Liver (tissue), 8 donors: ENCODE measurements at regions not wholly inside any gene's neighbourhood (a gene's known extent, or its start where the extent isn't known, plus 50 kb on each side); places are given as distances from the start of the nearest gene placed in this dataset.

Source experiments
- DNase-seq: peaks from one replicate; pipeline ENCODE4 v3.0.0-alpha.2; 2017; ENCODE audit warnings: low spot score
- H3K27ac ChIP-seq, 2 donors: one replicate each; pipeline ENCODE4 v1.7.0; 2013; ENCODE audit warnings: inconsistent platforms in 2 of 2, low read length in 2 of 2, control low read depth in 1 of 2, low read depth in 1 of 2, mild to moderate bottlenecking in 1 of 2
- H3K27me3 ChIP-seq, 4 donors: one replicate each; pipeline versions ENCODE4 v1.6.1 to v1.7.0; 2013; ENCODE audit warnings: low read length in 3 of 4, inconsistent platforms in 1 of 4, mild to moderate bottlenecking in 1 of 4, moderate library complexity in 1 of 4; ENCODE audit not compliant: control insufficient read depth in 4 of 4, insufficient read depth in 4 of 4
- H3K36me3 ChIP-seq, 4 donors: one replicate each; pipeline versions ENCODE4 v1.6.1 to v1.7.0; 2013; ENCODE audit warnings: low read length in 3 of 4, mild to moderate bottlenecking in 3 of 4, low read depth in 1 of 4, moderate library complexity in 1 of 4; ENCODE audit not compliant: control insufficient read depth in 4 of 4, insufficient read depth in 3 of 4
- H3K4me1 ChIP-seq, 4 donors: one replicate each; pipeline versions ENCODE4 v1.6.1 to v1.7.0; 2013; ENCODE audit warnings: low read length in 3 of 4, mild to moderate bottlenecking in 3 of 4, moderate library complexity in 1 of 4; ENCODE audit not compliant: control insufficient read depth in 4 of 4, insufficient read depth in 4 of 4
- H3K4me3 ChIP-seq, 3 donors: one replicate each; pipeline versions ENCODE4 v1.6.1 to v1.7.0; 2013; ENCODE audit warnings: low read length in 3 of 3, control low read depth in 1 of 3, low read depth in 1 of 3, mild to moderate bottlenecking in 1 of 3
- H3K9ac ChIP-seq, 2 donors: one replicate each; pipeline ENCODE4 v1.7.0; 2013; ENCODE audit warnings: low read length in 2 of 2, mild to moderate bottlenecking in 2 of 2, moderate library complexity in 2 of 2, control low read depth in 1 of 2, low read depth in 1 of 2
- H3K9me3 ChIP-seq, 4 donors: one replicate each; pipeline versions ENCODE4 v1.6.1 to v1.7.0; 2013; ENCODE audit warnings: low read length in 3 of 4; ENCODE audit not compliant: control insufficient read depth in 4 of 4
- ATF3 ChIP-seq: IDR thresholded peaks from 2 replicates; pipeline ENCODE4 v1.6.1; 2016; ENCODE audit warnings: antibody characterized with exemption
- CTCF ChIP-seq: fragments of 150-350 bp; IDR thresholded peaks from 2 replicates; pipeline ENCODE4 v1.5.1; 2017; ENCODE audit warnings: improper control_type of control experiment, low read depth, low read length; ENCODE audit not compliant: missing input control
- EGR1 ChIP-seq, 2 donors: IDR thresholded peaks; 2 replicates each; pipeline ENCODE4 v1.6.1; 2016 to 2018; ENCODE audit warnings: antibody characterized with exemption in 2 of 2, low read depth in 2 of 2
- FOXA1 ChIP-seq: IDR thresholded peaks from 2 replicates; pipeline ENCODE4 v1.6.1; 2016; ENCODE audit warnings: antibody characterized with exemption
- FOXA2 ChIP-seq: IDR thresholded peaks from 2 replicates; pipeline ENCODE4 v1.6.1; 2016; ENCODE audit warnings: antibody characterized with exemption
- GABPA ChIP-seq, 2 donors: IDR thresholded peaks in 1 of 2; conservative IDR thresholded peaks in 1 of 2; 2 replicates each; pipeline ENCODE4 v1.6.1; 2016; ENCODE audit warnings: antibody characterized with exemption in 2 of 2, mild to moderate bottlenecking in 1 of 2, moderate library complexity in 1 of 2
- HNF4A ChIP-seq, 2 donors: conservative IDR thresholded peaks; 2 replicates each; pipeline ENCODE4 v1.6.1; 2016; ENCODE audit warnings: antibody characterized with exemption in 2 of 2, mild to moderate bottlenecking in 2 of 2
- HNF4G ChIP-seq: IDR thresholded peaks from 2 replicates; pipeline ENCODE4 v1.6.1; 2016; ENCODE audit warnings: antibody characterized with exemption
- JUND ChIP-seq, 2 donors: IDR thresholded peaks; 2 replicates each; pipeline ENCODE4 v1.6.1; 2016; ENCODE audit warnings: antibody characterized with exemption in 2 of 2
- MAX ChIP-seq: IDR thresholded peaks from 2 replicates; pipeline ENCODE4 v1.6.1; 2016; ENCODE audit warnings: antibody characterized with exemption
- NR2F2 ChIP-seq: IDR thresholded peaks from 2 replicates; pipeline ENCODE4 v1.6.1; 2016; ENCODE audit warnings: antibody characterized with exemption
- RAD21 ChIP-seq, 2 donors: IDR thresholded peaks; 2 replicates each; pipeline ENCODE4 v1.6.1; 2016; ENCODE audit warnings: antibody characterized with exemption in 2 of 2, mild to moderate bottlenecking in 2 of 2
- REST ChIP-seq: IDR thresholded peaks from 2 replicates; pipeline ENCODE4 v1.6.1; 2016; ENCODE audit warnings: antibody characterized with exemption, mild to moderate bottlenecking
- RXRA ChIP-seq, 2 donors: IDR thresholded peaks; 2 replicates each; pipeline ENCODE4 v1.6.1; 2017 to 2018; ENCODE audit warnings: antibody characterized with exemption in 2 of 2, mild to moderate bottlenecking in 1 of 2
- SP1 ChIP-seq: IDR thresholded peaks from 2 replicates; pipeline ENCODE4 v1.6.1; 2018; ENCODE audit warnings: antibody characterized with exemption, mild to moderate bottlenecking
- TAF1 ChIP-seq: conservative IDR thresholded peaks from 2 replicates; pipeline ENCODE4 v1.6.1; 2016; ENCODE audit warnings: antibody characterized with exemption, mild to moderate bottlenecking
- YY1 ChIP-seq: IDR thresholded peaks from 2 replicates; pipeline ENCODE4 v1.6.1; 2016; ENCODE audit warnings: antibody characterized with exemption, mild to moderate bottlenecking
- ZBTB33 ChIP-seq: IDR thresholded peaks from 2 replicates; pipeline ENCODE4 v1.6.1; 2016; ENCODE audit warnings: antibody characterized with exemption
- WGBS: extraction: QIAGEN DNeasy Blood & Tissue Kit; methylation state at CpG from one replicate; pipeline ENCODE4 v1.1.7; 2013; 5-methylcytosine and 5-hydroxymethylcytosine counted together
- donor health status: healthy.
- donor health status: healthy.
- donor health status: healthy.
- donor health status: healthy.
- donor health status: healthy.

GRCh38 chr1:55777545-55777944 lies 562.4 kb upstream of the USP24 start:
- H3K9me3 ChIP-seq, result peaks cover 0 to 3% (median 3%) of the 10 kb centered on the region in 4 donors
- no peak overlapping the region for H3K27ac ChIP-seq
- H3K36me3 ChIP-seq, result no peaks in the 10 kb centered on the region
- H3K9ac ChIP-seq, result no peak overlapping the region
- H3K4me1 ChIP-seq, result no peaks in the 10 kb centered on the region
- no peaks in the 10 kb centered on the region for H3K27me3 ChIP-seq
- H3K4me3 ChIP-seq, result no peak overlapping the region
- no peak for DNase-seq
- WGBS, result 88% methylated on average over 2 of the region's 2 CpGs
- no peak for TF ChIP-seq GABPA (IDR thresholded peaks at IDR 0.05 in 1 of 2, conservative IDR thresholded peaks at IDR 0.05 in 1 of 2)
- TF ChIP-seq HNF4A (conservative IDR thresholded peaks at IDR 0.05), result no peak
- no peak for TF ChIP-seq SP1
- TF ChIP-seq RXRA (IDR thresholded peaks at IDR 0.05), result no peak
- TF ChIP-seq TAF1, result no peak
- TF ChIP-seq YY1, result no peak
- TF ChIP-seq REST, result no peak
- TF ChIP-seq JUND (IDR thresholded peaks at IDR 0.05), result no peak
- no peak for TF ChIP-seq EGR1 (IDR thresholded peaks at IDR 0.05; ENCODE audit: low read depth in 2 of 2)
- no peak for TF ChIP-seq RAD21 (IDR thresholded peaks at IDR 0.05)
- no peak for TF ChIP-seq FOXA1
- no peak for TF ChIP-seq CTCF
- TF ChIP-seq NR2F2, result no peak
- TF ChIP-seq MAX, result no peak

- Histone ChIP-seq H3K27me3 (no peaks in the 10 kb centered on the region), H3K9me3 (peaks cover 0 to 6% (median 3%) of the 10 kb centered on the region in 4 donors), H3K4me1 (no peaks in the 10 kb centered on the region), H3K9ac (no peak overlapping the region), H3K36me3 (no peaks in the 10 kb centered on the region), H3K27ac (no peak overlapping the region), H3K4me3 (no peak overlapping the region)
- no peak for DNase-seq
- 88% methylated on average over 3 of the region's 3 CpGs for WGBS
- TF ChIP-seq ATF3 (no peak), MAX (no peak), GABPA (IDR thresholded peaks at IDR 0.05 in 1 of 2, conservative IDR thresholded peaks at IDR 0.05 in 1 of 2) (no peak), CTCF (no peak), ZBTB33 (no peak), NR2F2 (no peak), SP1 (no peak), YY1 (no peak), HNF4G (no peak), RXRA (IDR thresholded peaks at IDR 0.05) (no peak), RAD21 (IDR thresholded peaks at IDR 0.05) (no peak), EGR1 (IDR thresholded peaks at IDR 0.05; ENCODE audit: low read depth in 2 of 2) (no peak), FOXA2 (no peak), TAF1 (no peak), REST (no peak)
Measured at GRCh38 chr1:55775007-55775406, 559.8 kb upstream of the USP24 start.
